RWPE1 (cell line): ENCODE measurements at regions not wholly inside any gene's neighbourhood (a gene's known extent, or its start where the extent isn't known, plus 50 kb on each side); places are given as distances from the start of the nearest gene placed in this dataset.

Experiments used
- CTCF ChIA-PET: fragments of 350-600 bp; sonication (Branson Sonifier 250); formaldehyde crosslinking; extraction: SDS; loops from one replicate; lab custom pipeline; 2021; lab: Yijun Ruan, JAX
- POLR2A ChIA-PET: fragments of 400-600 bp; formaldehyde crosslinking; extraction: SDS; loops from one replicate; lab custom pipeline; 2020; ENCODE audit warnings: antibody characterized with exemption; ENCODE audit not compliant: low non-redundant PET; lab: Yijun Ruan, JAX
- DNase-seq: peaks from one replicate; pipeline ENCODE4 v3.0.0; 2012; ENCODE audit warnings: low spot score
- H3K27ac ChIP-seq: fragments of 450-650 bp; 2 replicates; pipeline ENCODE4 v1.5.1; 2017
- CTCF ChIP-seq: fragments of 450-650 bp; conservative IDR thresholded peaks from 2 replicates; pipeline ENCODE4 v1.5.1; 2017; ENCODE audit warnings: low read depth, mild to moderate bottlenecking

GRCh38 chr1:95467036-95467435 is 233.0 kb downstream of the RWDD3 start:
- ChIA-PET CTCF (no interaction called here), POLR2A (no interaction called here)
- DNase-seq, result no peak
- no peak for TF ChIP-seq CTCF
- H3K27ac ChIP-seq, result no peak overlapping the region

GRCh38 chr1:95475686-95476457 is 241.9 kb downstream of the RWDD3 start:
- ChIA-PET CTCF (no interaction called here), POLR2A (no interaction called here)
- no peak for DNase-seq
- no peak overlapping the region for H3K27ac ChIP-seq
- TF ChIP-seq CTCF, result no peak

- POLR2A ChIA-PET, result no interaction called here
Measured at GRCh38 chr1:95496307-95496706, 262.3 kb downstream of the RWDD3 start.

GRCh38 chr1:95496773-95497172 is 262.8 kb downstream of the RWDD3 start:
- CTCF ChIA-PET, result no interaction called here
- DNase-seq, result no peak
- no peak overlapping the region for H3K27ac ChIP-seq
- TF ChIP-seq CTCF, result no peak
- POLR2A ChIA-PET, result no interaction called here

More at GRCh38 chr1:95496307-95496706, 262.3 kb downstream of the RWDD3 start:
- TF ChIP-seq CTCF, result no peak
- H3K27ac ChIP-seq, result no peak overlapping the region
- DNase-seq, result no peak
- CTCF ChIA-PET, result no interaction called here

- no peak for TF ChIP-seq CTCF
- H3K27ac ChIP-seq, result no peak overlapping the region
- ChIA-PET POLR2A (no interaction called here), CTCF (no interaction called here)
- DNase-seq, result no peak
Measured at GRCh38 chr1:95497566-95497965, 263.6 kb downstream of the RWDD3 start.

GRCh38 chr1:95503278-95504030 is 269.4 kb downstream of the RWDD3 start:
- CTCF ChIA-PET, result interaction anchor here (0.9 kb wide), 1 partner anchor 43 kb away, joined by 3 read pairs; no protein-coding TSS in a partner anchor

More at GRCh38 chr1:95503278-95504030, 269.4 kb downstream of the RWDD3 start:
- no peak for DNase-seq
- POLR2A ChIA-PET, result no interaction called here
- no peak for TF ChIP-seq CTCF
- H3K27ac ChIP-seq, result no peak overlapping the region
